GM18868 (cell line): ENCODE measurements at regions not wholly inside any gene's neighbourhood (a gene's known extent, or its start where the extent isn't known, plus 50 kb on each side); places are given as distances from the start of the nearest gene placed in this dataset.

Experiments used
- ATAC-seq: cut with Tn5 transposase; IDR thresholded peaks from one replicate; pipeline ENCODE4 v1.9.1; 2021; ENCODE audit warnings: mild to moderate bottlenecking, moderate library complexity; ENCODE audit not compliant: unreplicated experiment

GRCh38 chr16:50964491-50964890 is 186.6 kb downstream of the SALL1 start:
- no peak for ATAC-seq

DNA sequence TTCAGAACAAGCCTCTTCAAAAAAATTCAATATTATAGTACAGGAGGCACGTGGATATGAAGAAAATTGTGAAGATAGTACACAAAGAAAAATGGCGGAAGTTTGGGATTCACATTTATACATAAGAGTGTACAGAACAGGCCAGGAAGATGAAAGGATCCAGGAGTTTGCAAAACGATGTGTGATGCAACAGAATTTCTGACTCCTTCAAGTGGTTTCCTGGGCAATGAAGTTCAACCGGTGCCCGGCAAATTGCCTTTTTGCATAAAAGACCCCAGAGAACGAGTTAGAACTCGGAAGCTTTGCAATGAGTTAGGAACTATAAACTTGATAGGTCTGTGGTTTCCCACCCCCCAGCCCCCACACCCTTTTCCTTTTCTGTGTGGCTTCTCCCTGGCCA is 189.1 kb downstream of the SALL1 start:
- no peak for ATAC-seq

GRCh38 chr16:50960517-50961202 is 190.4 kb downstream of the SALL1 start:
- ATAC-seq, result no peak

- ATAC-seq, result peak; percentile 6
Measured at GRCh38 chr16:50957056-50957455, 194.0 kb downstream of the SALL1 start.

- ATAC-seq, result peak; percentile 93
Measured at GRCh38 chr16:50956637-50957036, 194.4 kb downstream of the SALL1 start.

DNA sequence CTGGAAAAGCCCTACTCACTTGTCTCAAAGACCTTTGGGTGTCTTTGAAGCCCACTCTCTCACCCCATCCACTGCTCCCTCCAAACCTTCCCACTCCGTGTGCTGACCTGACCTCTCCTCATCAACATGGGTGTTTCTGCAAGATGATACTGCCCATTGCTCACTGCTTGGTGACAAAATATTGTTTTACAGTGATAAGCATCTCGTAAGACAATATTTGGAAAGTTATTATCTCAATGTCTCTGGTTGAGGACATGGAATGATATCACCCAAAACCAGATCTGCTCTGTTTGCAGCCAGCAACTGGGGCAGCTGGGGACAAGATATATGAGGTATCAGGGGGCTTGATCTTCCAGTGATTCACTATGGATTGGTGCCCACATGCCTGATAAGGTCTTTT is 195.8 kb downstream of the SALL1 start:
- ATAC-seq, result no peak

- ATAC-seq, result no peak
Measured at GRCh38 chr16:50954469-50954868, 196.6 kb downstream of the SALL1 start.

DNA sequence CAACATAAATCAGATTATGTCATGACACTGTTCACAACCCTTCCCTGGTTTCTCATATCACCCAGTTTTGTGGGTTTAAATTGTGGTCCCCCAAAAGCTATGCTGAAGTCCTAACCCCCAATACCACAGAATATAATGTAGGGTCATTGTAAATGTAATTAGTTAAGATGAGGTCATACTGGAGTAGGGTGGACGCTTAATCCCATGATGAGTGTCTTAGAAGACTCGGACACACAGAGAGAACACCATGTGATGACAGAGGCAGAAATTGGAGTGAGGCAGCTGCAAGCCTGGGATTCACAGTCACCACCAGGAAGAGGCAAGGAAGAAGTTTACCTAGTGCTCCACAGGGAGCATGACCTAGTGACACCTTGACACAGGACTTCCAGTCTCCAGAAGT is 197.8 kb downstream of the SALL1 start:
- ATAC-seq, result no peak

GRCh38 chr16:50950955-50951354 is 200.1 kb downstream of the SALL1 start:
- no peak for ATAC-seq

GRCh38 chr16:50948268-50948930 is 202.7 kb downstream of the SALL1 start:
- no peak for ATAC-seq

DNA sequence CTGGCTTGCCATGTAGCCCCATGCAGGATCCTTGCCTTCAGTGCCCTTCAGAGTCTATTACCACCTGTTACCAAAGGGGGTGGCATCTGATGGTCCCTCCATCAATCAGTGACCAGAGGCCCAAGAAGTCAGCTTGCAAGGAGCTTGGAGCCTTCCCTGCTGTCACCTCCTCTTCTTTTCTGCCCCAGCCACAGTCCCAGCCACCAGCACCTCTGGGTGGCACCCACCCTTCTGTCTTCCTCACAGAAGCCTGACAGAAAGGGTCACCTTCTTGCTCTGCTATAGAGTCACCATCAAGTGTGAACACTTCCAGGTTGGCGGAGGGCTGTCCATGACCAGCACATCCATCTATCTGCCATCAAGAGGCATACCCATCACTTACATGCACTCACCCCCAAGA is 203.2 kb downstream of the SALL1 start:
- ATAC-seq, result no peak

GRCh38 chr16:50946606-50947005 is 204.5 kb downstream of the SALL1 start:
- no peak for ATAC-seq

GRCh38 chr16:50946098-50946497 is 204.2 kb downstream of the CYLD start:
- no peak for ATAC-seq

DNA sequence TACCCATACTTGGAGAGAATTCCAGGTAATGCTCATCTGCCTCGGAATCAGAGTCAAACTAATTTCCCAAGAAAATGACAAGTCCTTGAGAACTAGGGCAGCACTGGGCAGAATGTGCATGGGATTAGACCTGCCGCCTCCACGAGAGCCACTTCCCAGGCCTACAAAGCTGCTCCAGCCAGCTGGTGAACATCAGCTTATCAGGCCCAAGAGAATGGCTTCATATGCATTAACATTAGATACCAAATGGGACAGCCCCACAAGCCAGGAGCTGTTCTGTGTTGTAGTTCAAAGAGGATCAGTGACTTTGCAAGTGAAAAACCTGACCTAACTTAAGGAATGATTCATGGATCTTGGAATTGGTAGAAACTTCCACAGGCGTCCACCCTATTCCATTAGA is 203.3 kb downstream of the CYLD start:
- no peak for ATAC-seq

DNA sequence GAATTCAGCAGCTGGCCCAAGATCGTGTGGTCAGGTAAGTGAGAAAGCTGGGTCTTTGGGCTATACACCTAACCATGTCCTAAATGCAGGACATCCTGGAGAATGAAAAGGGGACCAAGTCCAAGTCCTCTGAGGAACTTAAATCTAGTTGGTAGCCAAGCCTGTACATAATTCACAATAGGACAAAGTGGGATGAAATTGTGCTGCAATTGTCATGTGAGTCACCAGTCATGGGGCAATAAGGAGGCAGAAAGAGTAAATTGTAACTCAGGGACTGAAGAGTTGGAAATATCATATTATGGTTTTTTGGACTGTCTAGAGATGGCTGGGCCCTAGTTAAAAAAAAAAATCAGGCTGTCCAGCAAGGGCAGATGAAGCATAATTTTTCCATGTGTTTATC is 202.6 kb downstream of the CYLD start:
- no peak for ATAC-seq

- no peak for ATAC-seq
Measured at GRCh38 chr16:50944033-50944432, 202.1 kb downstream of the CYLD start.

DNA sequence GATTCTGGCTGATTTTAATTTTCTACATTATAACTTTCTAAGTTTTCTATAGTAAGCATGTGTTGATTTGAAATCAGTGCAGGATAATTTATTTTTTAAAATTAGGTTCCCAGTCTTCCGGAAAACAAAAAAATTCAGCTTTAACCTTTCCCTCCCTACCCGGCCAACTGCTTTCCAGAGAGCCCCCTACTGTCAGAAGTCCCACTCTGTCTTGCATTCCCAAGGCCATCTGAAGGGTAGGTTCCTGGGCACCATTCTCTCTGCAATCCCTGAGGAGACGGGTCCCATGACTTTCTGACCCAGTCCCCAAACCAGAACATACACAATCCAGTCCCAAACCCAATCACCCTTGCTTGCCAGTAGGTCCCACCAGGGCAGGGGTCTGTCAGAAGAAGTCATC is 200.3 kb downstream of the CYLD start:
- ATAC-seq, result no peak

DNA sequence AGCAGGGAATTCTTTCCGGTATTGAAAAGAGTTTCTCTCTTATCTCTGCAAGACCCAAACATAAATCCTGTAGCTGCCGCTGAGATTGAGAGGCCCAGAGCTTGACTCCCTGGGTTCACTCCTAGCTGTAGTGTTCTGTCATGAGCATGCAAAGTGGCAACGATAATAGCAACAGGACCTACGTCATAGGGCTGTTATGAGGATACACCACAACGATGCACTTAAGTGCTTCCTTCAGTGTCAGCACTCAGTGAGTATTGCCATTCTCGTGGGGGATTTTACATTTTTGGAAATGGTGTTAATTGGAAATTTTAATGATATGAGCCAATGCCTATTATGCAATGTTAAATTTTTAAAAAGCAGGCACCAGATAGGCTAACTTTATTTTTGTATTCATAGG is 199.8 kb downstream of the CYLD start:
- ATAC-seq, result no peak

- no peak for ATAC-seq
Measured at GRCh38 chr16:50940275-50940854, 198.5 kb downstream of the CYLD start.

DNA sequence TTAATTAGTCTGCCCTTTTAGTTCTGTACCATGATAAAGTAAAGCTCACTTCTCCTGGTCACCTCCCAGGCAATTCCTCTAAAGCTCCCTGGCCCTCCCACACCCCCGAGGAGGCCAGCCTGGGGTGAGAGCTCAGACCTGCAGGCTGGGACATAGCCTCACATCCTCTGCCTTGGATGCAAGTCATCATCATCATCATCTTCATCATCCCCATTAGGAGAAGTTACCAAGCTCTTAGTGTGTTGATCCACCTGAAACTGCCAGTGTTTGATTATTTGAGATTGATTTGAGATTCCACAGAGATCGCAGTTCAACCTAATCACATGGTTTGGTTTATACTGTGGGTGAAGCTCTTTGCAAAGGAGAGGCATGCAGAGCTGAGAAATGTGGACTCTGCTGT is 197.5 kb downstream of the CYLD start:
- no peak for ATAC-seq

GRCh38 chr16:50938932-50939331 is 197.0 kb downstream of the CYLD start:
- ATAC-seq, result no peak

GRCh38 chr16:50933262-50933661 is 191.4 kb downstream of the CYLD start:
- no peak for ATAC-seq
